ENCODE measurements at regions not wholly inside any gene's neighbourhood (a gene's known extent, or its start where the extent isn't known, plus 50 kb on each side); places are given as distances from the start of the nearest gene placed in this dataset.

DNA sequence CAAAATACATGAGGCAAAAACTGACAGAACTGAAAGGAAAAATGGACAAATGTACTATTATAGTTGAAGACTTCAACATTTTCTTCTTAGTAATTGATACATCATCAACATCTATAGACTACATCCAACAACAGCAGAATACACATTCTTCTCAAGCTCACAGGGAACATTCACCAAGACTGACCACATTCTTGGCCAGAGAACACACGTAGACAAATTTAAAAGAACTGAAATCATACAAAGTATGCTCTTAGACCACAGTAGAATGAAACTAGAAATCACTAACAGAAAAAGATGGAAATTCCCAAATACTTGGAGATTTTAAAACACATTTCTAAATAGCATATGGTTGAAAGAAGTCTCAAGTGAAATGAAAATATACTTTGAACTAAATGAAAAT lies 55.1 kb upstream of the NSMCE3 start:
- no peak overlapping the region for H2BK20ac ChIP-seq (ENCODE audit: low read depth, low read length)
- ChIA-PET POLR2A (ENCODE audit: unreplicated experiment) (no interaction called here), CTCF (no interaction called here)
- no peaks in the 10 kb centered on the region for H3K4me1 ChIP-seq (ENCODE audit: control insufficient read depth, insufficient read depth, low read length)
- H2AK9ac ChIP-seq (replicated peaks; ENCODE audit: low read depth, low read length, poor library complexity), result no peak overlapping the region
- WGBS, 2 experiments (ENCODE audit: extremely low coverage in 2 of 2, insufficient read length in 1 of 2), result no CpG with 5 or more reads among the region's 1 CpG
- H4K8ac ChIP-seq (ENCODE audit: low read depth in 2 of 2, low read length in 2 of 2), result no peak overlapping the region
- no peak overlapping the region for H3K4me2 ChIP-seq (ENCODE audit: low read depth, low read length)
- no peaks in the 10 kb centered on the region for H4K20me1 ChIP-seq (ENCODE audit: insufficient read depth, low read length)
- no peak overlapping the region for H3K4ac ChIP-seq (ENCODE audit: low read depth, low read length)
- no peaks in the 10 kb centered on the region for H3K9me1 ChIP-seq (ENCODE audit: insufficient read depth, low read length)
- dilution Hi-C loops (cut with HindIII; ENCODE audit: low sequenced_read_pairs, unreplicated experiment), result no loop called here
- in situ Hi-C loops (cut with MboI; ENCODE audit: low sequenced_read_pairs), result no loop called here
- no peak overlapping the region for H3K27ac ChIP-seq (ENCODE audit: insufficient read depth, low read length)
- H3K79me1 ChIP-seq (ENCODE audit: low read depth in 1 of 2, low read length in 2 of 2), result no peaks in the 10 kb centered on the region
- TF ChIP-seq MAZ (IDR thresholded peaks at IDR 0.05; ENCODE audit: borderline replicate concordance, low read depth, low read length), result no peak
- TF ChIP-seq, protein P1, sequence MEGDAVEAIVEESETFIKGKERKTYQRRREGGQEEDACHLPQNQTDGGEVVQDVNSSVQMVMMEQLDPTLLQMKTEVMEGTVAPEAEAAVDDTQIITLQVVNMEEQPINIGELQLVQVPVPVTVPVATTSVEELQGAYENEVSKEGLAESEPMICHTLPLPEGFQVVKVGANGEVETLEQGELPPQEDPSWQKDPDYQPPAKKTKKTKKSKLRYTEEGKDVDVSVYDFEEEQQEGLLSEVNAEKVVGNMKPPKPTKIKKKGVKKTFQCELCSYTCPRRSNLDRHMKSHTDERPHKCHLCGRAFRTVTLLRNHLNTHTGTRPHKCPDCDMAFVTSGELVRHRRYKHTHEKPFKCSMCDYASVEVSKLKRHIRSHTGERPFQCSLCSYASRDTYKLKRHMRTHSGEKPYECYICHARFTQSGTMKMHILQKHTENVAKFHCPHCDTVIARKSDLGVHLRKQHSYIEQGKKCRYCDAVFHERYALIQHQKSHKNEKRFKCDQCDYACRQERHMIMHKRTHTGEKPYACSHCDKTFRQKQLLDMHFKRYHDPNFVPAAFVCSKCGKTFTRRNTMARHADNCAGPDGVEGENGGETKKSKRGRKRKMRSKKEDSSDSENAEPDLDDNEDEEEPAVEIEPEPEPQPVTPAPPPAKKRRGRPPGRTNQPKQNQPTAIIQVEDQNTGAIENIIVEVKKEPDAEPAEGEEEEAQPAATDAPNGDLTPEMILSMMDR (conservative IDR thresholded peaks at IDR 0.05; ENCODE audit: low read depth, low read length), result no peak
- TF ChIP-seq RFX5 (IDR thresholded peaks at IDR 0.05; ENCODE audit: low read depth, low read length), result no peak
- TF ChIP-seq NFE2L2 (IDR thresholded peaks at IDR 0.05; ENCODE audit: low read depth, low read length), result no peak
- no peak for TF ChIP-seq CHD1 (IDR thresholded peaks at IDR 0.05; ENCODE audit: low read depth, low read length)
- no peak for TF ChIP-seq POLR2A (IDR thresholded peaks at IDR 0.05; ENCODE audit: low read depth, low read length)
- no peak for TF ChIP-seq RCOR1 (IDR thresholded peaks at IDR 0.05; ENCODE audit: insufficient replicate concordance, low read length)
- no peak for TF ChIP-seq MXI1 (IDR thresholded peaks at IDR 0.05; ENCODE audit: borderline replicate concordance, low read depth, low read length)
- no peaks in the 10 kb centered on the region for H3K9me3 ChIP-seq (ENCODE audit: control insufficient read depth, insufficient read depth, low read length)
- H3K36me3 ChIP-seq (ENCODE audit: control insufficient read depth, insufficient read depth, low read length), result no peaks in the 10 kb centered on the region
- no peak overlapping the region for H3K4me3 ChIP-seq (ENCODE audit: insufficient read depth, low read depth, low read length)
- H3K56ac ChIP-seq (ENCODE audit: extremely low read depth, insufficient read depth, low read length), result no peak overlapping the region
- no peak overlapping the region for H3K14ac ChIP-seq (replicated peaks; ENCODE audit: low read depth, low read length)
- no peak for DNase-seq
- no peak overlapping the region for H2AK5ac ChIP-seq (ENCODE audit: low read depth, low read length)
- intact Hi-C loops (cut with micrococcal nuclease), result no loop called here
- no peak overlapping the region for H2BK120ac ChIP-seq (ENCODE audit: low read depth, low read length)
- no peak overlapping the region for H3K9ac ChIP-seq (ENCODE audit: low read depth, low read length)
- H2AFZ ChIP-seq (replicated peaks; ENCODE audit: low read length, poor library complexity), result no peak overlapping the region
- ATAC-seq (ENCODE audit: low read depth), result no peak
- H3K23ac ChIP-seq (ENCODE audit: low read depth, low read length), result no peak overlapping the region
- no TSS peak for BruUV-seq (replicated peaks)
- no peaks in the 10 kb centered on the region for H3K27me3 ChIP-seq (ENCODE audit: control insufficient read depth, insufficient read depth, low read length)
- no peak overlapping the region for H4K5ac ChIP-seq (ENCODE audit: low read depth, low read length)
- H2BK15ac ChIP-seq (ENCODE audit: low read depth, low read length), result no peak overlapping the region
- H4K91ac ChIP-seq (ENCODE audit: insufficient read depth, low read depth, low read length), result no peak overlapping the region
- no peak overlapping the region for H2BK5ac ChIP-seq (ENCODE audit: low read depth, low read length, poor library complexity, severe bottlenecking)
- no peak overlapping the region for H3K18ac ChIP-seq (ENCODE audit: low read depth, low read length)
